Testis (tissue), 2 donors: ENCODE measurements at regions not wholly inside any gene's neighbourhood (a gene's known extent, or its start where the extent isn't known, plus 50 kb on each side); places are given as distances from the start of the nearest gene placed in this dataset.

Source experiments
- CTCF ChIP-seq, 3 experiments: fragments of 450-650 bp in 2 of 3; fragments of 200-600 bp in 1 of 3; sonication (generic) in 1 of 3; IDR thresholded peaks; one replicate each; pipeline ENCODE4 v1.5.1; 2016 to 2019; ENCODE audit warnings: antibody characterized with exemption in 3 of 3, mild to moderate bottlenecking in 2 of 3, moderate library complexity in 1 of 3
- POLR2A ChIP-seq: fragments of 450-650 bp; IDR thresholded peaks from one replicate; pipeline ENCODE4 v1.6.1; 2017; ENCODE audit warnings: antibody characterized with exemption, mild to moderate bottlenecking, moderate library complexity

DNA sequence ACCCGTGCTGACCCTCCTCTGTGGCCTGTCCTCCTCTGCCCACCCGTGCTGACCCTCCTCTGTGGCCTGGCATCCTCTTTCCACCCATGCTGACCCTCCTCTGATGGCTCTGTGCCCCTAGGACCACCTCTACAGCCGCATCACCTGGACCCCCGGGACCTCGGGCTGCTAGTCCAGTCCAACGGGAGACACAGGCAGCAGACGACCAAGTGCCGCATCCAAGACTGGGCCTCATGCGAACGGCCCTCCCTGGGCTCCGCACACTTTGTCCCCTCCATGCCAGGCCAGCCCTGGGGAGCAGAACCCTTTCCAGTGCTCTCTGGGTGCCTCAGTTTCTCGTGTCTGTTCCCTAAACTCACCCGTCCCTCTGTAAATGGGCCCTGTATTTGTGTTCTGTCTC is 107.2 kb upstream of the RNF32 start:
- TF ChIP-seq CTCF (IDR thresholded peaks at IDR 0.05) (no peak), POLR2A (no peak)
